H1 (cell line): ENCODE measurements at regions not wholly inside any gene's neighbourhood (a gene's known extent, or its start where the extent isn't known, plus 50 kb on each side); places are given as distances from the start of the nearest gene placed in this dataset.
"Not testable (repeated sequence)": the region's sequence is repeated elsewhere in the genome, so short reads cannot be mapped to it uniquely, and the experiment has no call there.

Experiments used
- CTCF ChIA-PET: fragments of 300-600 bp; sonication (Branson Sonifier 250); formaldehyde crosslinking; loops from one replicate; lab custom pipeline; 2021; ENCODE audit not compliant: partially characterized antibody; lab: Charles Lee
- POLR2A ChIA-PET: fragments of 300-600 bp; sonication (Branson Sonifier 250); formaldehyde crosslinking; loops from one replicate; lab custom pipeline; 2021; ENCODE audit warnings: inconsistent platforms; ENCODE audit not compliant: partially characterized antibody; lab: Charles Lee
- DNase-seq, 2 experiments: peaks; one replicate each; pipeline versions ENCODE4 v3.0.0 to v3.0.0-alpha.2; 2010 to 2022; ENCODE audit warnings: low spot score in 2 of 2, low read depth in 1 of 2, mixed read lengths in 1 of 2
- FAIRE-seq: peaks from 2 replicates; lab custom pipeline; 2011; peaks lifted over from hg19 to GRCh38; lab: Jason Lieb, UNC
- H2AFZ ChIP-seq: 2 replicates; pipeline ENCODE4 v1.8.1; 2012; ENCODE audit warnings: low read length, inconsistent platforms
- H2AK5ac ChIP-seq: 2 replicates; pipeline ENCODE4 v1.6.1; 2013; ENCODE audit warnings: low read depth, low read length
- H2BK120ac ChIP-seq: replicated peaks from 2 replicates; pipeline ENCODE3; 2013; ENCODE audit warnings: low read depth, low read length, inconsistent platforms
- H2BK12ac ChIP-seq: 2 replicates; pipeline ENCODE4 v1.6.1; 2013; ENCODE audit warnings: low read depth, low read length
- H2BK15ac ChIP-seq: 2 replicates; pipeline ENCODE4 v1.6.1; 2013; ENCODE audit warnings: low read length
- H2BK20ac ChIP-seq: 2 replicates; pipeline ENCODE4 v1.6.1; 2013; ENCODE audit warnings: low read length
- H2BK5ac ChIP-seq: 2 replicates; pipeline ENCODE4 v1.6.1; 2013; ENCODE audit warnings: low read depth, low read length
- H3K14ac ChIP-seq: 2 replicates; pipeline ENCODE4 v1.6.1; 2013; ENCODE audit warnings: inconsistent platforms; ENCODE audit not compliant: insufficient read length
- H3K18ac ChIP-seq: 2 replicates; pipeline ENCODE4 v1.6.1; 2013; ENCODE audit warnings: low read length; ENCODE audit errors: extremely low read depth
- H3K23ac ChIP-seq: 2 replicates; pipeline ENCODE4 v1.6.1; 2013; ENCODE audit warnings: inconsistent platforms; ENCODE audit not compliant: insufficient read length
- H3K23me2 ChIP-seq: 2 replicates; pipeline ENCODE4 v1.6.1; 2013; ENCODE audit warnings: low read depth, low read length
- H3K27ac ChIP-seq: 2 replicates; pipeline ENCODE4 v1.6.1; 2011; ENCODE audit warnings: low read depth, low read length, inconsistent platforms
- H3K27me3 ChIP-seq, 4 experiments: replicated peaks in 1 of 4; 1 replicate in 1 of 4; 2 replicates in 3 of 4; pipeline versions ENCODE4 v1.6.1 to v1.8.1; 2011 to 2013; ENCODE audit warnings: low read length in 3 of 4, mild to moderate bottlenecking in 3 of 4, inconsistent platforms in 2 of 4, mixed read lengths in 2 of 4, moderate library complexity in 1 of 4; ENCODE audit not compliant: control insufficient read depth in 3 of 4, insufficient read depth in 3 of 4; ENCODE audit errors: extremely low read depth in 1 of 4
- H3K36me3 ChIP-seq, 4 experiments: 2 replicates each; pipeline versions ENCODE4 v1.6.1 to v1.8.1; 2011 to 2013; ENCODE audit warnings: mild to moderate bottlenecking in 4 of 4, low read length in 3 of 4, moderate library complexity in 2 of 4, control low read depth in 1 of 4, inconsistent platforms in 1 of 4; ENCODE audit not compliant: insufficient read depth in 4 of 4, control insufficient read depth in 2 of 4
- H3K4ac ChIP-seq: replicated peaks from 2 replicates; pipeline ENCODE3; 2013; ENCODE audit warnings: low read length, low read depth, mixed read lengths, inconsistent platforms; ENCODE audit not compliant: insufficient read length
- H3K4me1 ChIP-seq, 4 experiments: replicated peaks in 1 of 4; 1 replicate in 1 of 4; 2 replicates in 3 of 4; pipeline versions ENCODE4 v1.6.1 to v1.8.1; 2011 to 2013; ENCODE audit warnings: low read length in 3 of 4, inconsistent platforms in 2 of 4, mixed read lengths in 1 of 4; ENCODE audit not compliant: insufficient read depth in 4 of 4, control insufficient read depth in 3 of 4
- H3K4me2 ChIP-seq, 2 experiments: 2 replicates each; pipeline versions ENCODE4 v1.6.1 to v1.8.1; 2011 to 2013; ENCODE audit warnings: low read depth in 2 of 2, low read length in 2 of 2, control low read depth in 1 of 2, inconsistent platforms in 1 of 2, mild to moderate bottlenecking in 1 of 2; ENCODE audit not compliant: insufficient read depth in 1 of 2
- H3K4me3 ChIP-seq, 4 experiments: fragments of 200-600, 300-600 bp in 1 of 4; sonication (generic), shearing (Covaris generic), sonication (Bioruptor Twin) in 1 of 4; 2 replicates each; pipeline versions ENCODE4 v1.5.1 to v1.8.1; 2011 to 2016; ENCODE audit warnings: low read length in 4 of 4, low read depth in 3 of 4, control low read depth in 2 of 4, inconsistent platforms in 2 of 4, mild to moderate bottlenecking in 2 of 4, mixed read lengths in 1 of 4, moderate library complexity in 1 of 4; ENCODE audit not compliant: insufficient read depth in 2 of 4; ENCODE audit errors: extremely low read depth in 1 of 4
- H3K56ac ChIP-seq: replicated peaks from 2 replicates; pipeline ENCODE3; 2013; ENCODE audit warnings: low read depth, mild to moderate bottlenecking, mixed read lengths, low read length, inconsistent platforms; ENCODE audit not compliant: insufficient read length
- H3K79me1 ChIP-seq: 2 replicates; pipeline ENCODE4 v1.6.1; 2013; ENCODE audit warnings: low read depth, low read length, control low read depth
- H3K79me2 ChIP-seq, 2 experiments: 2 replicates each; pipeline versions ENCODE4 v1.6.1 to v1.8.1; 2012 to 2013; ENCODE audit warnings: low read length in 2 of 2, mild to moderate bottlenecking in 2 of 2, inconsistent platforms in 1 of 2; ENCODE audit not compliant: insufficient read depth in 2 of 2, control insufficient read depth in 1 of 2
- H3K9ac ChIP-seq, 4 experiments: replicated peaks in 1 of 4; 1 replicate in 1 of 4; 2 replicates in 3 of 4; pipeline versions ENCODE4 v1.6.1 to v1.8.1; 2011 to 2013; ENCODE audit warnings: low read depth in 3 of 4, low read length in 3 of 4, control low read depth in 2 of 4, mild to moderate bottlenecking in 2 of 4, moderate library complexity in 2 of 4, inconsistent platforms in 1 of 4; ENCODE audit errors: extremely low read depth in 1 of 4
- H3K9me3 ChIP-seq, 2 experiments: 2 replicates each; pipeline versions ENCODE4 v1.6.1 to v1.8.1; 2012 to 2013; ENCODE audit warnings: mild to moderate bottlenecking in 2 of 2, moderate library complexity in 2 of 2, control low read depth in 1 of 2, inconsistent platforms in 1 of 2, low read depth in 1 of 2, low read length in 1 of 2, mixed read lengths in 1 of 2; ENCODE audit not compliant: insufficient read depth in 2 of 2
- H4K20me1 ChIP-seq, 2 experiments: replicated peaks in 1 of 2; 2 replicates each; pipeline versions ENCODE3 to v1.8.1; 2011 to 2013; ENCODE audit warnings: inconsistent platforms in 2 of 2, low read length in 2 of 2, mild to moderate bottlenecking in 1 of 2; ENCODE audit not compliant: insufficient read depth in 2 of 2, control insufficient read depth in 1 of 2
- H4K5ac ChIP-seq: 2 replicates; pipeline ENCODE4 v1.6.1; 2013; ENCODE audit warnings: low read length, low read depth, mixed read lengths, inconsistent platforms; ENCODE audit not compliant: insufficient read length
- H4K8ac ChIP-seq: 2 replicates; pipeline ENCODE4 v1.8.0; 2013; ENCODE audit warnings: mild to moderate bottlenecking, moderate library complexity, low read length, inconsistent platforms; ENCODE audit not compliant: insufficient read depth; ENCODE audit errors: extremely low read depth
- H4K91ac ChIP-seq: replicated peaks from 2 replicates; pipeline ENCODE3; 2013; ENCODE audit warnings: low read length, mixed read lengths, inconsistent platforms; ENCODE audit not compliant: insufficient read length
- WGBS, 2 experiments: shearing (Covaris generic) in 1 of 2; methylation state at CpG; one replicate each; pipeline versions ENCODE4 v1.1.6 to v1.1.7; 2013 to 2015; ENCODE audit warnings: low lambda C conversion rate in 2 of 2, mixed read lengths in 2 of 2, inconsistent platforms in 1 of 2, low coverage in 1 of 2, missing lambda C conversion rate in 1 of 2; ENCODE audit not compliant: insufficient replicate concordance in 2 of 2, insufficient coverage in 1 of 2, insufficient read length in 1 of 2; ENCODE audit errors: extremely low coverage in 1 of 2, missing lambda C conversion rate in 1 of 2; 5-methylcytosine and 5-hydroxymethylcytosine counted together

DNA sequence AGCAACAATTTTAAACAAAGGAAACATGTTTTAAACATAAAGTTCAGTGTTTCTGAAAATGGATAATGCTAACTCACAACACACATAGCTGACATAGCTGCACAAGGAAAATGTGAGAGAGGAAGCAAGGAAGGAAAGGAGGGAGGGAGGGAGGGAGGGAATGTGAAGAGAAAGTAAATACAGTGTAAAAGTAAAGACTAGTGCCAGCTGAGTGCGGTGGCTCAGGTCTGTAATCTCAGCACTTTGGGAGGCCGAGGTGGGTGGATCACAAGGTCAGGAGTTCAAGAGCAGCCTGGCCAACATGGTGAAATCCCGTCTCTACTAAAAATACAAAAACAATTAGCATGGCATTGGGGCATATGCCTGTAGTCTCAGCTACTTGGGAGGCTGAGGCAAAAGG, 373.7 kb upstream of the CXADR start:
- H2AFZ ChIP-seq, H3K23ac ChIP-seq, CTCF ChIA-PET, DNase-seq, H2BK15ac ChIP-seq, H3K4me3 ChIP-seq, H2AK5ac ChIP-seq, H4K8ac ChIP-seq, H4K20me1 ChIP-seq, H3K27ac ChIP-seq, H3K9ac ChIP-seq, FAIRE-seq, H3K9me3 ChIP-seq, H3K4me1 ChIP-seq, H4K91ac ChIP-seq, H2BK120ac ChIP-seq, H3K23me2 ChIP-seq, H3K27me3 ChIP-seq, H3K14ac ChIP-seq, H4K5ac ChIP-seq, H2BK12ac ChIP-seq, H3K18ac ChIP-seq, H3K4me2 ChIP-seq, POLR2A ChIA-PET, H3K4ac ChIP-seq, H2BK20ac ChIP-seq, H3K79me1 ChIP-seq, H3K56ac ChIP-seq, H2BK5ac ChIP-seq, H3K79me2 ChIP-seq, H3K36me3 ChIP-seq: not testable (repeated sequence)
- 79% methylated on average over 2 of the region's 3 CpGs; no CpG with 5 or more reads in 1 of the 2 experiments for WGBS, 2 experiments
